ENCODE measurements at regions not wholly inside any gene's neighbourhood (a gene's known extent, or its start where the extent isn't known, plus 50 kb on each side); places are given as distances from the start of the nearest gene placed in this dataset.

DNA sequence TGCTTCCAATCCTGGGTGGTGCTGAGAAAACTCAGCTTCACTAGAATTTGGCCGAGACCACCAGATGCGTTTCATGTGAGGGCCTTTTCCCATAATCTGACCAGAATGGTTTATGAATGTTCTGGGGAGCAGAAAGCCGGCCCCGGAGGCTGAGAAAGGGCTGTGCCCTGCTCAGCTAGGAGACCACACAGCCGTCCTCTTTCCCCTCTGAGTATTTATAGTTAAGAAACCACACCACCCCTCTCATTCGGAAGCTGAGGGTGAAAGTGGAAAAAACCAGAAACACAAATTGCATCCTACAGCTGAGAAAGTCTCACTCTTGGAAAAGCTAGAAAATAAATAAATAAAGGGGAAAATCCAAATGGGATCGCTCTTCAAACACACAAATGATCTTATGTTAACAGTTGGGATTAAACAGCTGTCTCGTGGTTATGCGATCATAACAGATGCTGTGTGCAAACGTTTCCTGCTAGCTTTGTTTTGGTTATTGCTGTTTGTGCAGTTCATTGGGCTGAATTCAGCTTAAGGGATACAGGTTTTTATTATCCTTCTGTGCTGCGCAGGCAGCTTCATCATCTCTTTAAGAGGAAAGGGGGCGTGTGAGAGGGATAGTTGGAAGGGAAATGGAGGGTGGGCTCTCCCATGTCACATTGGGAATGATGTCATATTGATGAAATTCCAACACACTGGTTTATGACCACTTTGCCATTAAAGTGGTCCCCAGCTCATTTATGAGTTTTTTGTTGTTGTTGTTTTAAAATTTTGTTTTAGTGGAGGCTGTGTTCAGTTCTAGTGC lies 1026.2 kb upstream of the NR2F2 start:
- no peak for DNase-seq

- DNase-seq: no peak
These were observed 1025.5 kb upstream of the NR2F2 start for GRCh38 chr15:95304947-95305400.

- DNase-seq: no peak
These were observed 1023.4 kb upstream of the NR2F2 start for GRCh38 chr15:95307115-95307514.

DNA sequence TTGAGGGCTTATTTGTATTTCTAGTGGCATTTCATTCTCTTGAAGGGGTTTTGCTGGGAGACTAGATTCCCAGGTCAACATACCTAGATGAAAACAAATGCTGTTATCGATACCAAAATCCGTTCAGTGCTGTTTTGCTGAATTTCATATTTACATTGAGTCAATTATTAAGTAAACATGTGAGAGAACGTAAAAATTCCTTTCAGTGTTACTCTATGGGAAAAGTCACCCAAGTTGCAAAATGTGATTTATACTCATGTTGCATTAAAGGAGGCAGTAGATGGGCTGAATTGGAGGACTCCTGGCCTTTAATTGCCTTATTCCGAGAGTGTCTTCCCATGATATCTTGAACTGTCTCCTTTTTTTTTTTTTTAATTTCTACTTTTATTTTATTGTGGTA lies 1011.3 kb upstream of the NR2F2 start:
- DNase-seq: no peak

DNA sequence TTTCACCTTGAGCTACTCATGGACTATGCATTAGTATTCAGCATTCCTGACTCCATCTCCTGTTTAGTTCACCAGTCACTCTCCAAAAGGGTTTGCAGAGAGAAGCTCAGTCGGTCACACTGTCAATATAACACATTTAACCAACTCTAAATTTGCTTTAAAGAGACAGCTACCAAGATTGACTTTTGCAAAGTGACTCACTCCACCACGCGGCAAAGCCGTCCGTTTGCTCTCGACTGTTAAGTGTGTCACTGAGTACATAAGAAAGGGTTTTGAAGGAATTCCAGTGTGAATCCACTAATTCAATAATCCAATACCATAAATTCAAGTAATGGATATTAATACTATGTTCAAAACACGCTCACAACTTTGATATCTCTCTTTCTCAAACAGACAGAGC lies 1006.7 kb upstream of the NR2F2 start:
- no peak for DNase-seq

DNA sequence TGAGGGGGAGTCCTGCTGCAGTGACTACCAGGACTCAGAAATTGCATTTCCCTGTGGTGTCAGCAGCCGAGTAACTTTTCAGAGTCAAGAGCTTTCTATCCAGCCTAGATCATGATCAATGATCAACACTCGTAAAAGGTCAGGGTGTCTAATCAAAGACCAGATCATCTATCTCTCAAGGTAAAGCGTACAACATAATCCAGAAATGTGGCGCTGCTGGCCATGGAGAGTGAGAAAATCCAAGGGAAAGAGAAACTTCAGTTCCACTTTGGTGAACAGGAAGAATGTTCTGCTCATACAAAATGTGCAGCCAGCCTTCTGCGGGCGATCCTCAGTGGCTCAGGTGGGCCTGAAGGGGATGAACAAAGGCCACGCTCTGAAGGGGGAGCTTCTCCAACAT lies 1005.8 kb upstream of the NR2F2 start:
- no peak for DNase-seq

GRCh38 chr15:95325763-95326404 lies 1004.6 kb upstream of the NR2F2 start:
- no peak for DNase-seq

- peak in 6 of 51 donors; percentile 4 to 26 (median 18) for DNase-seq
These were observed 1003.9 kb upstream of the NR2F2 start for GRCh38 chr15:95326431-95327182.

- DNase-seq: no peak
These were observed 1003.3 kb upstream of the NR2F2 start for GRCh38 chr15:95327183-95327525.

GRCh38 chr15:95327661-95328060 lies 1002.8 kb upstream of the NR2F2 start:
- peak in 1 of 51 donors; percentile 11 for DNase-seq

DNA sequence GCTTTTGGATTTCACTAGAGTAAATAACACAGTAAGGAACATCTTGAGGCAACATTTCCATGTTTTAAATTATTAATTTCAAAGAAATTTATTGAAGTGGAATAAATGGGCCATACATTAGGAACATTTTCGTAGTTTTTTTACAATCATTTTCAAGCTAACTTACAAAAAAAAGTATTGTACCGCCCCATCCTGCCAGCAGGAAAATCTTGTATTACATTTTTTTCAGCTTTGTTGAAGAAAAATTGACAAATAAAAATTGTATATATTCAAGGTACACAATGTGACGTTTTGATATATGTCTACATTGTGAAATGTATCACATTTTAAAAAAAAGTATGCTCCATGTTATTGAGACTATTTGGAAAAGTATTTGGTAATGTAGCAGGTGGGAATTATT lies 1001.9 kb upstream of the NR2F2 start:
- no peak for DNase-seq

- no peak for DNase-seq
These were observed 1001.1 kb upstream of the NR2F2 start for GRCh38 chr15:95329362-95329761.

- DNase-seq: no peak
These were observed 988.8 kb upstream of the NR2F2 start for GRCh38 chr15:95341686-95342085.

GRCh38 chr15:95345867-95346266 lies 984.6 kb upstream of the NR2F2 start:
- DNase-seq: no peak

DNA sequence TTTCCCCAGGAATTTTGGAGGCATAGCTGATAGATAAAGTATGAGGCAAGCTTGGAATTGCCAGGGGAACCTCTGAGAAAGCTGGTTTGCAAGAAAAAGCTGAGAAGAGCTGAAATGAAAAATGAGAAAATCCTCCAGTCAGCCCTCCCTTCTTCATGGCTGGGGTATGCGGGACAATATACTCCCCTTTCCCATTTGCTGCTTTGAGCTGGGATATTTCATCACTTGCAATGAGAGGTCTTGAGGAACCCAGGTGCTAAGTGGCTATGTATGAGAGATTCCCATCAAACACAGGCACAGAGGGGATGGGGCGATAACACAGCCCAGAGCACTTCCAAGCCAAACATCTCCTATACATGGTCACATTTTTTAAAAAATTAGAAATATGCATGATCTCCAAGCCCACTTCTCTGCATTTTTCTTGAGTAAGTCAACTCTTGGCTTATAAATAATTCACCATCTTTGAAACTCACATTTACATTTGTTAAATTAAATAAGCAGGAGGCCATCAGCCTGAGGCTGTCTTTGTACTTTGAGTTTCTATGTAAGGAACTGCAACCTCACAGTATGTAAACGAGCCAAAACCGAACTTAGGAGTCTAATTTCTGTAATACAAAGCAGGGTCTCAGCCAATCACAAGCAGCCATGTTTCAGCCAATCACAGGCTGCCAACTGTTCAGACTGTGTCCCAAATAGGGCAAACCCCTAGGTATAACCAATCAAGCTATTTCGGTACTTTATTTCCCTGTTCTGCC lies 983.6 kb upstream of the NR2F2 start:
- DNase-seq: no peak

DNA sequence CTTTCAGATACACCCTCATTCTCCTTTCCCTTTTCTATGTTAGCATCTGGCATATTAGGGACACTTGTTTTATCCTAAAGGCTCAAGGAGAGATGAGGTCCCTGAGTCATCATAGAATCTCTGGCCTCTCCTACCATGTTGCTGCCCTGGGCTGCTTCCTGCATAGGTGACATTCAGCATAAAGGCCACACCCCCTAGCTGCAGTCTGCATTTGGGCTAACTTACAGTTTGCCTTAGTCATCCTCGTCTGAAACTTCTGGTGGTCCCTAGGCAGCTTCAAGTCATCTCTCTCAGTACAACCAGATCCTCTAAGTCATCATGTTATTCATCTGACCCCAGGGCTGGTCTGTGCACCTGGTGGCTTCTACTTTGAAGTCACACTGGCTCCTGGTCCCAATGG lies 982.7 kb upstream of the NR2F2 start:
- DNase-seq: no peak

- DNase-seq: no peak
These were observed 979.6 kb upstream of the NR2F2 start for GRCh38 chr15:95350908-95351307.

DNA sequence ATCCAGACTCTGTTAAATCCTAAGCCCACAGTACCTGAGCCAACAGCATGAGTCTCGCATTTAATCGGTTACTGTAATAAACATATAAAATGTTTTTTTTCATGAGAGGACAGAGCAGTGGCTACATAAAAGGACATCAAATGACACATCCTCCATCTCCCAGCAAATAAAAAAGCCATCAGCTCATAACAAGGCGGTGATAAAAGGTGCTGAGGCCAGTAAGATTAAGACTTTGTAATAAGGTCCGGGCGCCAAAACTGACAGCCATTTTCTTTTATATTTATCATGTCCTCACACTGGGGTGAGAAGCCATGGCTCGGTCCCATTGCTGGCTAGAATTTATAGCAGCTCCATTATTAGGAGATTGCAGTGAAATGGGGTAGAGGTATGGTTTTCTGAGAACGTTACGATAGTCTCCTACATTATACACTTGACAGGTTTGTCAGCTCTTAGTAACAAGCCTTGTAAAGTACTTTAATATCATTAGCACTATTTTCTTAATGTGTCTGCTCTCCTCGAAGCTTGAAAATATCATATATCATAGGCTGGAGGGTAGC lies 977.8 kb upstream of the NR2F2 start:
- no peak for DNase-seq

GRCh38 chr15:95353512-95353911 lies 977.0 kb upstream of the NR2F2 start:
- no peak for DNase-seq

GRCh38 chr15:95359966-95360365 lies 970.5 kb upstream of the NR2F2 start:
- no peak for DNase-seq

GRCh38 chr15:95362306-95362705 lies 968.2 kb upstream of the NR2F2 start:
- no peak for DNase-seq

GRCh38 chr15:95363646-95364045 lies 966.9 kb upstream of the NR2F2 start:
- no peak for DNase-seq

Measured in hypothalamus (tissue), 51 donors.